ENCODE measurements at regions not wholly inside any gene's neighbourhood (a gene's known extent, or its start where the extent isn't known, plus 50 kb on each side); places are given as distances from the start of the nearest gene placed in this dataset.

DNA sequence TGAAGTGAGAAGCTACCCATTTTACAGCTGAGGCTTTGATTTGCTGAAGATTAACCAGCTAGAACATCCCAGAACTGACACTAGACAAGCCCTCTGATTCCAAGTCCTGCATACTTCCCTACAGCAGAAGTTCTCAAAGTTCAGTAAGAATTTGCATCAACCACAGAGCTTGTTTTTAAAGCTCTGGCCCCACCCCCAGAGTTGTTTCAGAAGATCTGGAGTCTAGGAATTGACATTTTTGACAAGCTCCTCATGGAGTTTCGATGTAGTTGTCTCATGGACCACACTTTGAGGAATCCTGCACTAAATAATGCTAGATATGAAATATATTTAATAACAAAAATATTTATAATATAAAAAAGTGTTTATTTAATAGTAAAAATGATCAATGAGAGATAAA, 120.3 kb upstream of the ADAMTS18 start:
- DNase-seq (ENCODE audit: low read depth): no peak

DNA sequence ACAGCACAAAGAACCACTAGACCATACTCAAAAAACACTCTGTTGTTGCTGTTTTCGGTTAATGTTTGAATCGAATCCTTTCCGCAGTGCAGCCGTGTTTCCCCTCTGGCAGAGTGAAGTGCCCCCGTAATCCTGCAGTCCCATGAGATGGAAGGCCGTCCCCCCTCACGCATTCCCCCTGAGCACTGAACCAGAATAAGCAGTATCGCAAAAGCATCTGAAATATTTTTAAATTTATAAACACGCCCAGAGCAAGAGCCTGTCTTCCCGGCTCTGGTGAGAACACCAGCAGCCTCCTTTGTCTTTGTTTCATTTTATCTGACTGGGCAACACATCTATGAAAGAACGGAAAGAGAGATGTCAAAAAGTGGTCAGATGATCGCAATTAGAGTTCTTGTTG, 121.0 kb upstream of the ADAMTS18 start:
- no peak for DNase-seq (ENCODE audit: low read depth)

DNA sequence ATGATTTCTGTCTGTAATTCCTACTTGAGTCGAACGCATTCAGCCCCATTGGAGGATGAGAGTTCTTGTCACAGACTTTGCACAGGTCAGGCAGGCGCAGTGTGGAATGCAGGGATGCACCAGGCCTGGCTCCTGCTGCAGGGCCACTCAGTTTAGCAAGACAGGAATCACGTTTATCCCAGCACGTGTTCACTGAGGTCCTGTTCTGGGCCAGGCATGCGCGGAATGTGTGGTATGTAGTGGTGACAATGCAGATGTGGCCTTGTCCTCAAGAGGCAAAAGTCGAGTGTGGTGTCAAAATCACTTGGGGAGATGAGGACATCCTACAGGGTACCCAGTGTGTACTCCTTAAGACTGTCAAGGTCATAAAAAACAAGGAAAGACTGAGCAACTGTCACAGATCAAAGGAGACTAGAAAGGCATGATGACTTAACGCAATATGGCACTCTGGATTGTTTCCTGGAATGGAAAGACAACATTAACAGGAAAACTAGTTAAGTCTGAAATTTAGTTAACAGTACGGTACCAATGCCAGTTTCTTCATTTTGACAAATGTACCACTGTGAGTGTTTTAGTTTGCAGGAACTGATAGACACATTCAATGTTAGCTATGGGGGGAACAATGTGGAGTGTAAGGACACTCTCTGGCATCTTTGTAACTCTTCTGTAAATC, 121.5 kb upstream of the ADAMTS18 start:
- no peak for DNase-seq (ENCODE audit: low read depth)

DNA sequence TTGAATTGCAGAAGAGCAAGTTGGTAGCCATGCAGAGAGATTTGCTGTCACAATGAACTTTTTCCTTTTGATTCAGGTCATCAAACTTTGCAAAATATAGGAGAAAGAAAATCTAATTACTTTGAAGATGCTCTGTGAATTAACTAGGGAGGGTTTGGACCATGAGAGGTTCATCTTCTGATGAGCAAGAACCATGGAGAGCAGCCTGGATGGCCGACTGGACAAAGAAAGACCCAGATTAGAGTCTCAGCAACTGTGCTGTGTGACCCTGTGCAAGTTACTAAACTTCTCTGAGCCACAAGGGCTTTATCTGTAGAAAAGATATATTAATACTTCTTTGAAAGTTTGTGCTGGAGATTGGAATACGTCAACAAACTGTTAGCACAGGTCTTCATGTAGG, 122.6 kb upstream of the ADAMTS18 start:
- no peak for DNase-seq (ENCODE audit: low read depth)

DNA sequence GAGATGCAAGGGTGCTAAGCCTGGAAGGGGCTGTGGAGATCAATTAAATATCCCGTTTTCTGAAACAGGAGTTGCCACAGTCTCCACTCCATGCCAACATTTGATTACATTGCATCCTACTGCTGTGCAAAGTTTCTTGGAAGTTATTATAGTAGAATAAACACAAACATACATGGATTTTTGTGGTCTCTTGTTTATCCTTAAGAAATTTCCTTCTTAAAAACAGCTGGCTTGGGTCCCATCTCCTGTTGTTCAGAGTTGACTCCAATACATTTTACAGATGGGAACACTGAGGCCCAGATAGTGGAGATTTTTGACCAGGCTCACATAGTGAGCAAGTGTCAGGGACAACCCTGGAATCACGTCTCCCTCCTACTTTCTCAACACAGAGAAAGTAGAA, 124.0 kb upstream of the ADAMTS18 start:
- no peak for DNase-seq (ENCODE audit: low read depth)

DNA sequence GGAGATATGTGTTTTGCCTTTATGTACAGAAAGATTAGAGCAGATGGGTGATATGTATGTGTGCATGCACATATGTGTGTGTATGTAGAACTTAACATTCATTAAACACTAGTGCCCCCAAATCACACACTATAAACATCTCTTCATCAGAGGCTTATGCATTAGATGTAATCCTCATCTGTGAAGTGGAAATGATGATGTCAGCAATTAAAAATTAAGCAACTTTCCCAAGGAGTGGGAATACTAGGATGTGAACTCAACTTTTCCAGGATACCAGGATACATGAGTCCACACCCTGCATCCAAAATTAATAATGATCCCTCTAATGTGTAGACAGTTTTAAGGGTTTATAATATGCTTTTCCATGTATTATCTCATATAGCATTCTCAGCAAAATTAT, 127.7 kb upstream of the ADAMTS18 start:
- DNase-seq (ENCODE audit: low read depth): no peak

DNA sequence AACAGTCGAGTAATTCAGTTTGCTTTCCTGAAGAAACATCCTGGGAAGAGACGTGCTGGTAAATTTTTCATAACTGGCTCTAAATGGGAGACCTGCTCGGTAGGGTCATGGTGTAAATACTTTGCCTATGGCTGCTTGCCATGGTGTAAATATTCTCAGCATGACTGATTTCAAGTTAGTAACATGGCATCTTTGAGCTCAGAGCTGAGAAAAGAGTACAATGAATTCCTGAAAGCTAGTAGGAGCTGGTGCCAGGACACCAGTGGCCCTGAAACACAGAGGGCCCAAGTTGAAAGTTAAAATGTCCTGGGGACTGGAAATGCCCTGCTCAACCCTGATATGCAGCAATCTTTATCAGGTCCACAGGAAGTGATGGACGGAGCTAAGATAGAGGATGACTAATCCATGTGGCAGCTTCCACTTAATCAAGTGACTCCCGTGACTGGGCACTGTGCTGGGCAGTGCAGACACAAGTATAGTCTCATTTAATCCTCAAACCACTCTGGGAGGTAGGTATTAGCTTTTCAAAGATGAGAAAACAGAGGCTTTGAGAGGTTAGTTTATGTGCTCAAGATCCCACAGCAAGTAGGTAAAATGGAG, 130.1 kb upstream of the ADAMTS18 start:
- DNase-seq (ENCODE audit: low read depth): no peak

DNA sequence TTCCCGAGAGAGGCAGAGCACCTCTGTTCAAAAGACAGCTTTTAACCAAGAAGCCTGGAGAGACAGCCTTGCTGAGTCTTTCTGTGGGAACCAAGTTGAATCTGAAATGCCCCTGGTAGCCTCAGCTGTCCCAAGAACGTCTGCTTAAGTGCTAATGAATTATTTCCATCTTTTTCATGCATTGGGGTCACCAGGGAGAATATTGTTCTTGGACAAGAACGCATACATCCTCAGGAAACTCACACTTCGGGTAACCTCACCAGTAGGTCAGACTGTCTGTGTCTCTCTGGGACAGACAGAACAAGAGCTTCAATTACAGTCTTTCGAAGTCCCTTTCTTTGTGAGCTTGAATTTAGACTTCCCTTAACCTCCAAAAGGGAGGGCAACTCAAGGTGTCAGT, 134.6 kb upstream of the ADAMTS18 start:
- DNase-seq (ENCODE audit: low read depth): no peak

DNA sequence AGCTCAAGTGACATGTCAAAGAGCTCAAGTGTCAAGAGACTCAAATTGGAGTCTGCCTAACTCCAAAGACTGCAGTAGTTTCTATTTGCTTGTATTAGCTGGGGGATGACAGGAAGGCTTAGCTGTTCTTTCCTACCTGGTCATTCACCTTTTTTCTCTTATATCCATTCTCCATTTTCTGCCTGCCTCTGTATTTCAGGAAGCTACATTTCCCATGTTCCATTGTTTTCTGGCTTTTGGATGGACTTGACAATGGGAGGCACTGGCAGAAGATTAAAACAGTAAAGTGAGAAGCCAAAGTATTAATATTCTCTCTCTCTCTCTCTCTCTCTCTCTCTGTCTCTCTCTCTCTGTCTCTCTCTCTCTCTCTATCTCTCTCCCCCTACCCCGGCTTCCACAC, 135.7 kb upstream of the ADAMTS18 start:
- DNase-seq (ENCODE audit: low read depth): no peak

DNA sequence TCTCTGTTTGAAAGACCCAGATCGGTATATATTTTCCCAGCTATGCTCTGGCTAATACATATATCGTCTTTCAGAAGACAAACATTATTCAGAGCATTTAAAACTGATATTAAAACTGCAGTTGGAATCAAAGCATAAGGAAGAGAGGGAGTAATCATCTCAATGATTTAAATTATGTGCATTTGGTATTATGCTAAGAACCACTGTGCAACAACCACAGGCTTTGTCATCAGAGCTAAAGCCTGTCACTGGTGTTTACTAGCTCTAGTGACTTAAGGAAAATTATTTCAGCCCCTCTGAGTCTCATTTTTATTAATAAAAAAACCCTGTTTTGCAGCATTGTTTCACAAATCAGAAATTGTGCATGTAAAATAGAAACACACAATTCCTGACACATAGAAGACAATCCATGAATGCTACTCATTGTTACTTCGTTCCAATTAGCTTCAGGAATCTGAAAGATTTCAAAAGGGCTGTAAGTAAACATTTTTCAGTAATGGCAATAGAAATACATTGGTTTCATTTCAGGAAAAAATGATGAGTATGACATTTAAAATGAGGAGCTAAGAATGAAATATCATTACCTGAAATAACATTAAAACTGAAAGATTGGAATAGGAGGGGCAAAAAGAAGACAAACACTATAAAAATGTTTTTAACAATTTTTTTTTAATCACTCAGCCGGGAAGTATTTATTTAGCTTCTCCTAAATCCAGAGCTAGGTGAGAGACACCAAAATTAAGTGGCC, 136.5 kb upstream of the ADAMTS18 start:
- no peak for DNase-seq (ENCODE audit: low read depth)

DNA sequence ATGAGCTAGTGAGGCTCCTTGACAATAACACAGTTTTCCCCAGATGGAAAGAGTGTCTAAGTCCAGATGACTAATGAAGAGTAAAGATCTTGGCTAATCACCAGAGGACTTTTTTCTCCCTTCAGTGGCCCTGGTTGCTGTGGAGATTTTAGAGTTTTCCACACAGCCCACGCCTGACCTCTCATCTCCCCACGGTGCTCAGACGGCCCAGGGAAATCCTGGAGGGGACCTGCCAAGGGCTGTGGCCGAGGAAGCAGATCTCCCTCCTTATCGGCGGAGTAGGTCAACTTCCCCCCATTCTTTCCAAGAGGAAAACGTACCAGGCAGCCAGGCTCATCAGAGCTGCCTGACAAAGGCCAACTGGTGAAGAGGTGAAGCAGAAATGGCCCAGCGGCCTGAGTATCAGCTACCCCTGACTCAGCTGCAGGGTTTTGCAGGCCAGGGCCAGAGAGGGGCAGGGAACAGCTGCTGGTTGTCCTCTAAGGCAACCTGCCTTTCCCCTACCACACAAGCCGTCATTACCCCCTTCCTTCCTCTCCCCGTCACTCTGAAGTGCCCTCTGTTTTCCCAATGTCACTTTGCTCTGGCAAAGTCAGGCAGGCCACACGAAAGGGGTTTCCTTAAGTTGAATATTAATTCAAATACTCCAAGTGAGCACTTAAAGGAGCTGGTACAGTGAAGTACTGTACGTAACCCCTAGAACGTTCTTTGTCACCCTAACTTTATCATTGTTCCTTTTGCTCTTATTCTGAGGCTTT, 140.2 kb upstream of the ADAMTS18 start:
- DNase-seq (ENCODE audit: low read depth): no peak

DNA sequence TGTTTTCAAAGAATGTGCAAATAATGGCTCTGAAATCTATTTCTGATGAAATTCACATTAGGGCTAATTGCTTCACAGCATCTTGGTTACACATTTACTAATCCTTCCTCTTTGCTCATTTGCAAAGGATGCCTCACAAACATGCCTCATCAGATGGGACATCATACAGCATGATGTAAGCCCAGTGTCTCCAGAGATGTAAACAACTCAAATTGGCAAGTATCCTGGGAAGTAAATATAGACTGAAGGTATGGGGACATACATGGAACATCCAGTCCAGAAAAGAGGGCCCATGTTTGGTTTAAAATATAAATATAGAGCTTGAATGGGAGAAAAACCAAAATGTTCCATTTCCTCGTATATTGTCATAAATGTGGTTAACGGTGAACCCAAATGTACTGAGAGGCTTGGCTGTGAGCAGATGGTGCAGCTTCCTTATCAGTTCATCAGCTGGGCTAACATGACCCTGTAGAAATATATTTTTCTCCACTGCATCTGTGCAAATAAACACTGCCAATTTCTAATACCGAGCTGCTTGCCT, 142.9 kb upstream of the NUDT7 start:
- no peak for DNase-seq (ENCODE audit: low read depth)

DNA sequence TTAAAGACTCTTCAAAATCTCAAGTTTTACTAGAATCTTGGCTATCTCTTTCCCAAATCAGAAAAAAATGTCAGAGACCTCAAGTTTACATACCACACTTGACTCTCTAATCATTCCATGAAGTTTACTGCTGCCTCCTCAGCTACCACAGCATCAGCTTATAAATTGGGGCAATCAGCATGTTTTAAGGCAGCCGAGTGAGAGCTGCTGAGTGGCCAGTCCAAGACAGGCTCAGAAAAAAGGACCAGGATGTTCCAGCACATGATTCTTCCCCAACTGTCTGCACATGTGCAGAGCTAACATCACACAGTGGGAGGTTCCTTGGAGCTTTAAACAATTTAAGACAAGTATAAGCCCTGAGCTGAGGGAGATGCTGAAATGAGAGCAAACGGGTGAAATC, 140.6 kb upstream of the NUDT7 start:
- DNase-seq (ENCODE audit: low read depth): no peak

DNA sequence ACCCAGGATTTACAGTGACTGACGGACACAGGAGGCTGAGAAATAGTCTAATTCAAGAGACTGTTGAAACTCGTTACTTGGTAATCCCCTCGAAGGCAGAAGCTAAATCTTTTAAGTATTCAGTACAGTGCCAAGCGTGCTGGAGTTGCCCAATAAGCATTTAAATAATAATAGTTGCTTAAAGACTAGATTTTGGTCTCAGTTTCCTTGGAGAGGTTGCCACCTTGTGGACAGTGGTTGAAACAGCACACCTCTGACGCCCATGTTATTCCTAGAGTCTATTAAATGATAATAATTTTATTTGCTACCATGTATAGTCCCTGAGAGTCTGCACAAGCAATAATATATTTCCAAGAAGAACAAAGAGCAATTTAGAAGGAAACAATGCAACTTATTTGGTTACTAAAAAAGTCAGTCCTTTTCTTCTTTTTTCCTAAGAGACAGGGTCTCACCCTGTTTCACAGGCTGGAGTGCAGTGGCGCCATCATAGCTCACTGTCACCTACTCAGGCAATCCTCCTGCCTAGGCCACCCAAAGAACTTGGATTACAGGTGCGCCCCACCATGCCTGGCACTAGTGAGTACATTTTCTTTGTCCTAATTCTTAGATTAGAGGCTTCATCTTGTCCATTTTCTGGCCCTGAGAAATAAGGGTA, 138.0 kb upstream of the NUDT7 start:
- peak; percentile 18 for DNase-seq (ENCODE audit: low read depth)

DNA sequence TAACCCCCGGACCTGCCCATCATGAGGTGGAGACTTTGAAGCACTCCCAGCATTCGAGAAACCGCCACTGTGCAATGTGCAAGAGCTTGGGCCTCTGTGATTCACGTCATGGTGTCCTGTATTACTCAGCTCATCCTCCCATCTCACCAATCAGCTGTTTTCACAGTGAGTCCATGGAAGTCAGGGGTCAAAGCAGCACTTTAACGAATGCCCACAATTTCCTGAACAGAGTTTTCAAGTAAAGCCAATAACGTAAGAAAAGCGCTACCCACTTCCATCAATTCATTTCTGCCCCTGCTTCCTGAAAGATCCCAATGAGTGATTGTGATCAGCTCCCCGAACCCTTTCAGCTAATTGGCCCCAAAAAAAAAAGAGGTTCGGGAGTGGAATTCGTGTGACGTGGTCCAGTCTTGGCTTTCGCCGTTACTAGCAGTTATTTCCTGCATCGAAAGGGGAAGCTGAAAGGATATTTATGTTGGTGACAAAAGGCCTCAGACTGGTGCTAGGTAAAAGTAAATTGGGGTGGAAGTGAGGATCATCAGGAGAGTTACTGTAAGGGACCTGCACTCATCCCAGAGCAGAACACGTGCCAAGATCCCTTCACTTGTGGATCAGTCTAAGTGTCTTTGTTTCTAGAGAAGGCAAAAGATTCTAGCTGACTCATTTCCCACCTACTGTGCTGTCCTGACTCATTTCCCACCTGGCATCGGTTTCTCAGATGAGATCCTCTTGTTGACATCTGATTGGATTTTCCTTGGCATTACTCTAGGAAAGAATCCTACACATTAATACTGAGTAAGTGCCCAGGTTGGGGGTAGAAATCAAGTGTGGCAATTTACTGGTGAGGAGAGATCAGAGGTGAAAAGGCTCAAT, 136.7 kb upstream of the NUDT7 start:
- no peak for DNase-seq (ENCODE audit: low read depth)

DNA sequence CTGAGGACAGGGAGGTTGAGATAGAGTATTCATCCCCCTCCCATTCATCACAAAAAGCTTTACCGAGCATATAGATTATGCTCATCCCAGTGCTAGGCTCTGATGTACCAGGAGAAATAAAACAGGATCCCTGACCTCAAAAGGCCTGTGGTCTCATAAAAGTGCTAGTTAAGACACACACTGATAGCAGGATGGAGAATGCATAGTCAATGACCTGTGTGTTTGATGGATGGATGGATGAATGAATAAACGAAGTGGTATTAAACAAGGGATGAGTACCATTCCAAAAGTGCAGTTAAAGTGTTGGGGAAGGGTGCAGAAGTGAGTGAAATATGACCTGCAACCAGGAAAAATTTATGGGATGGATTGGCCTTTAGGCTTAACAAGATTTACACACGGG, 133.9 kb upstream of the NUDT7 start:
- DNase-seq (ENCODE audit: low read depth): no peak

DNA sequence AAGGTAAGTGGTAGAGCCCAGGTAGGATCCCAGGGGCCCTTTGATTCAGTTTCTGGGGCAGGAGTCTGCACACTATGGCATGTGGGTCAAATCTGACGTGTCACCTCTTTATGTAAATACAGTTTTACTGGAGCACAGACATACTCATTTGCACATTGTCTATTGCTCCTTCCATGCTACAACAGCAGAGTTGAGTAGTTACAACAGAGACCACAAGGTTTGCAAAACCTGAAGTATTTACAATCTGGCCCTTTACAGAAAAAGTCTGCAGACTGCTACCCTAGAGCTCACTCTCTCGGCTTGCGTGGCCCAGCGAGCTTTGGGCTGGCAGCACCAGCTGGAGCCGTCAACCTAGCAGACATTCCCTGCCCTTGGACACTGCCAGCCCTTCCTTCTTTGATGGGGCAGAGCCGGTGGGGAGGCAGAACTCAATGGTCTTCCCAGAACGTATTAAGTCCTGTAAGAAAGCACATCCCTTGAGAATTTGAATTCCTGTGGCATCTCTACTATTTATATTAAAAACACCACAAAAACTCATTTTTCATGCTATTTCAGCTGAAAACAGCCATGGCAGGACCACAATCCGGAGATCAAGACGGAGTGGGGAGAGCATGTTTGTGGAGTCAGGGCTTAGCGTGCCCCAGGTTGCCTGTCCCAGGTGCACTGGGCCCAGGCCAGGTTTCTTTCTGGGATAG, 133.1 kb upstream of the NUDT7 start:
- DNase-seq (ENCODE audit: low read depth): no peak

DNA sequence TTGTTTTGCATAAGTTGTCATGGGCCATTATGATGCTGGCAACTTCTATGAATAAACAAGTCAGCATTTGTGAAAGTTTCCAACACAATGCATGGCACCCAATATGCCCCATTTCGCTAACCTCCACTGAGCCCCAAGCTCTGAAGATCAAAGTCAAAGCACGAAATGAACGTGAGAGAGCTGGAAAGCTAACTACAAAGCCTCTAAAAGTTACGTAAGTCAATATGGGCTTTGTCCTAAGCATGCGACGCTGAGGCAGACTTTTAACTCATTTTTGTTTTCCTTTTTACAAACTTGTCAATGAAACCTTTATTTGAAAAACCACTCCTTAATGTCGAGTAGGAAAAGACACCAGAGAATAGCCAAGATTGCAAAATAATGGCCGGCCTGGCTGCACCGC, 131.6 kb upstream of the NUDT7 start:
- DNase-seq (ENCODE audit: low read depth): no peak

DNA sequence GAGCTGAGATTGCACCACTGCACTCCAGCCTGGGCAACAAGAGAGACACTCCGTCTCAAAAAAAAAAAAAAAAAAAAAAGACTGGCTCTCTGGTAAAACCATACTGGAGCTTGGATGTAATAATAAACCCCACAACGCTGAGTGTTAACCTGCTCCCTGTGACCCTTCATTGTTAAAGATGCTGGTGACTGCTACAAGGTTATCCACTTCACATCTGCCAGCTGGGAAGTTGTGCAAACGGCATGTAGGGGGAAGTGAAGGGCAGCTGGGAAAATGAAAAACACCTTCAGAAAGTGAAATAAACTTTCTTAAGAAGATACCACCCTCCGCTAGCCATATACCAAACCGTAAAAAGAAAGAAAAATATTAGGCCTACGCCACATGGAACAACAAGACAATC, 131.0 kb upstream of the NUDT7 start:
- DNase-seq (ENCODE audit: low read depth): no peak

DNA sequence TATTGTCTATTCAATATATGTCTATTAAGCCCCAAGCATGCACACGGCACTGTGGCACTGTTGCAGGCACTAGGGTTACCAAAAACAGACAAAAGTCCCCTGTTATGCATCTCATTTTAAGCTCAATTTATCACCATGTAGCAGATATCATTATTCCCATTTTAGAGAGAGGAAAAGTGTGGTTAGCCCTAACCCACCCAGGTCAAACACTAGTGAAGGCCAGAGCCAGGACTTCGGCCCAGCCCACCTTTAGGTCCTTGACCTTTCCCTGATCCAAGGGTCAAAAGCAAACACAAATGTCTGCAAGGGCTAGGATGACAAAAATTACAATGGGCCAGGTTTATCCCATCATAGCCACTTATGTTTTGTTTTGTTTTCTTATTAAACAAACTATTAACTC, 130.3 kb upstream of the NUDT7 start:
- DNase-seq (ENCODE audit: low read depth): no peak
